Fibroblast of skin of left quadriceps (primary cell): ENCODE measurements at regions not wholly inside any gene's neighbourhood (a gene's known extent, or its start where the extent isn't known, plus 50 kb on each side); places are given as distances from the start of the nearest gene placed in this dataset.
"Not testable (repeated sequence)": the region's sequence is repeated elsewhere in the genome, so short reads cannot be mapped to it uniquely, and the experiment has no call there.

Experiments used
- DNase-seq, 2 experiments: peaks; one replicate each; pipeline ENCODE4 v3.0.0-alpha.2; 2013; ENCODE audit warnings: low read depth in 2 of 2

GRCh38 chr6:23498013-23498412 lies 628.0 kb upstream of the NRSN1 start:
- DNase-seq, result peak; percentile 19 to 25

GRCh38 chr6:23499549-23499948 lies 626.5 kb upstream of the NRSN1 start:
- no peak for DNase-seq

- DNase-seq, result no peak
These were observed 622.8 kb upstream of the NRSN1 start for GRCh38 chr6:23503173-23503572.

GRCh38 chr6:23505026-23505425 lies 621.0 kb upstream of the NRSN1 start:
- DNase-seq, result peak; percentile 56 to 60

GRCh38 chr6:23510778-23511510 lies 615.1 kb upstream of the NRSN1 start:
- no peak for DNase-seq

GRCh38 chr6:23511817-23512216 lies 614.2 kb upstream of the NRSN1 start:
- DNase-seq, result no peak

- no peak for DNase-seq
These were observed 607.7 kb upstream of the NRSN1 start for GRCh38 chr6:23518294-23518693.

- no peak for DNase-seq
These were observed 603.0 kb upstream of the NRSN1 start for GRCh38 chr6:23522792-23523547.

GRCh38 chr6:23523771-23524170 lies 602.2 kb upstream of the NRSN1 start:
- DNase-seq, result no peak

GRCh38 chr6:23524548-23524947 lies 601.5 kb upstream of the NRSN1 start:
- no peak for DNase-seq

- DNase-seq, result no peak
These were observed 599.5 kb upstream of the NRSN1 start for GRCh38 chr6:23526526-23526925.

- DNase-seq, result no peak
These were observed 596.1 kb upstream of the NRSN1 start for GRCh38 chr6:23529902-23530301.

GRCh38 chr6:23531666-23532065 lies 594.3 kb upstream of the NRSN1 start:
- DNase-seq, result no peak

- DNase-seq, result no peak
These were observed 593.8 kb upstream of the NRSN1 start for GRCh38 chr6:23532227-23532626.

GRCh38 chr6:23533311-23533710 lies 592.7 kb upstream of the NRSN1 start:
- no peak for DNase-seq

- DNase-seq, result no peak
These were observed 592.1 kb upstream of the NRSN1 start for GRCh38 chr6:23533944-23534343.

- DNase-seq, result peak; percentile 18 to 35
These were observed 591.7 kb upstream of the NRSN1 start for GRCh38 chr6:23534351-23534750.

GRCh38 chr6:23535101-23535500 lies 590.9 kb upstream of the NRSN1 start:
- DNase-seq, result peak; percentile 34 to 38

- DNase-seq, result no peak
These were observed 588.2 kb upstream of the NRSN1 start for GRCh38 chr6:23537828-23538227.

- no peak for DNase-seq
These were observed 578.2 kb upstream of the NRSN1 start for GRCh38 chr6:23547851-23548250.

- not testable (repeated sequence) for DNase-seq
These were observed 571.1 kb upstream of the NRSN1 start for GRCh38 chr6:23554953-23555352.

- DNase-seq, result no peak
These were observed 566.2 kb upstream of the NRSN1 start for GRCh38 chr6:23559587-23560343.

GRCh38 chr6:23561732-23562131 lies 564.3 kb upstream of the NRSN1 start:
- DNase-seq, result no peak
